Right lobe of liver (tissue), 4 donors: ENCODE measurements at regions not wholly inside any gene's neighbourhood (a gene's known extent, or its start where the extent isn't known, plus 50 kb on each side); places are given as distances from the start of the nearest gene placed in this dataset.

Source experiments
- CTCF ChIP-seq, 4 donors: fragments of 200-600 bp in 3 of 4; fragments of 450-650 bp in 1 of 4; IDR thresholded peaks; one replicate each; pipeline versions ENCODE4 v1.5.1 to v1.8.0; 2016 to 2022; ENCODE audit warnings: antibody characterized with exemption in 4 of 4, mild to moderate bottlenecking in 2 of 4
- POLR2A ChIP-seq: fragments of 450-650 bp; IDR thresholded peaks from one replicate; pipeline ENCODE4 v1.6.1; 2017; ENCODE audit warnings: antibody characterized with exemption, mild to moderate bottlenecking
- donor health status: DM: no; HTN: no; CAD: no.
- donor health status: DM: no; HTN: no; CAD: no.
- donor health status: DM: no; HTN: yes; CAD: no.

- TF ChIP-seq POLR2A (no peak), CTCF (IDR thresholded peaks at IDR 0.05) (no peak)
Measured at GRCh38 chr10:4057725-4058513, 272.9 kb upstream of the KLF6 start.
